Lower lobe of right lung (tissue), 2 donors: ENCODE measurements at regions not wholly inside any gene's neighbourhood (a gene's known extent, or its start where the extent isn't known, plus 50 kb on each side); places are given as distances from the start of the nearest gene placed in this dataset.
"Not testable (repeated sequence)": the region's sequence is repeated elsewhere in the genome, so short reads cannot be mapped to it uniquely, and the experiment has no call there.

Source experiments
- ATAC-seq, 2 donors: fragments of 200-7000 bp; cut with Tn5 transposase; one replicate each; pipeline ENCODE4 v1.9.1; 2020 to 2022; ENCODE audit warnings: mild to moderate bottlenecking in 2 of 2, moderate library complexity in 2 of 2
- DNase-seq: peaks from one replicate; pipeline ENCODE4 v3.0.0-alpha.2; 2020
- H3K27ac ChIP-seq: fragments of 200-600 bp; one replicate; pipeline ENCODE4 v1.8.0; 2022
- H3K27me3 ChIP-seq: fragments of 200-600 bp; one replicate; pipeline ENCODE4 v1.8.0; 2022; ENCODE audit warnings: low read depth
- H3K36me3 ChIP-seq: fragments of 200-600 bp; one replicate; pipeline ENCODE4 v1.8.0; 2022; ENCODE audit warnings: mild to moderate bottlenecking
- H3K4me1 ChIP-seq: fragments of 200-600 bp; one replicate; pipeline ENCODE4 v1.8.0; 2022
- H3K4me3 ChIP-seq: fragments of 200-600 bp; one replicate; pipeline ENCODE4 v1.8.0; 2022; ENCODE audit warnings: mild to moderate bottlenecking
- H3K9me3 ChIP-seq: fragments of 200-600 bp; one replicate; pipeline ENCODE4 v1.8.0; 2022
- intact Hi-C: fragments of 100-400 bp; cut with DNase I; formaldehyde crosslinking; loops from one replicate; pipeline ENCODE4 v1.11.0; 2022
- TF ChIP-seq, protein P1 (sequence below): fragments of 200-600 bp; IDR thresholded peaks from one replicate; pipeline ENCODE4 v1.8.0; 2022; ENCODE audit warnings: antibody characterized with exemption, mild to moderate bottlenecking
- donor health status: DM: no; HTN: yes; CAD: no; lungs with severe emphysema.

DNA sequence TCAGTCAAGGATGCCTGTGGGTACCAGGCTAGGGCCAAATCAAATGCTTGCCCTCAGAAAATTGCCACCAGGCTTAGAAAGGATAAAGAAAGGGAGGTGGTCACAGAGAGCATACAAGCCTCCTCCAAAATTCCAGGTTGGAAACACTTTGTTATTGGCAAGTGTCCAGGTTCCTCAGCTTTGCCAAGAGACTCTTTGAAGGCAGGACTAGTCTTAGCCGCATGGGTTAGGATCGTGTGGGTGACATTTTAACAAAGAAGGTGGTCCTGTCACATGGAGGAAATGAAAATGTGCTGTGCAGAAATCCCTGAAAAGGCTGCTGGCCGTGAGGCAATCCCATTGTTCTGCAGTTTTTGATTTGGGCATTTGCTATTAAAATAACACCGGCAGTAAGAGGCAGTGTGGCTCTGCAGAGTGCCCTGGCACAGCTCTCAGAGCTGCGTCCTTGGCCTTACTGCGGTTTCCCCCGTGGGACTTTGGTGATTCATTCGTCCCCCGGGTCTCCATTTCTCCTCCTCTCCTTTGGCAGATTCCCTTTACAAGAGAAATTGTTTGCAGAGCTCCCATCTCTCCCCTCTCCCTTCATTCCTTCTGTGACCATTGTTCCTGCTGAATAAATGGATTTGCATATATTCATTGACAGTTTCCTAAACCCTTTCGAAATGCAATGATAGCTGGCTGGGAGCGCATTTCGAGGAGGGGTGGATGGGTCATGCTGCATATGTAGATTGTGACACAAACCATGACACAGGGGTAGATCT is 187.3 kb downstream of the VAPA start:
- no peak overlapping the region for H3K4me3 ChIP-seq
- intact Hi-C loops, result no loop called here
- TF ChIP-seq, protein P1, sequence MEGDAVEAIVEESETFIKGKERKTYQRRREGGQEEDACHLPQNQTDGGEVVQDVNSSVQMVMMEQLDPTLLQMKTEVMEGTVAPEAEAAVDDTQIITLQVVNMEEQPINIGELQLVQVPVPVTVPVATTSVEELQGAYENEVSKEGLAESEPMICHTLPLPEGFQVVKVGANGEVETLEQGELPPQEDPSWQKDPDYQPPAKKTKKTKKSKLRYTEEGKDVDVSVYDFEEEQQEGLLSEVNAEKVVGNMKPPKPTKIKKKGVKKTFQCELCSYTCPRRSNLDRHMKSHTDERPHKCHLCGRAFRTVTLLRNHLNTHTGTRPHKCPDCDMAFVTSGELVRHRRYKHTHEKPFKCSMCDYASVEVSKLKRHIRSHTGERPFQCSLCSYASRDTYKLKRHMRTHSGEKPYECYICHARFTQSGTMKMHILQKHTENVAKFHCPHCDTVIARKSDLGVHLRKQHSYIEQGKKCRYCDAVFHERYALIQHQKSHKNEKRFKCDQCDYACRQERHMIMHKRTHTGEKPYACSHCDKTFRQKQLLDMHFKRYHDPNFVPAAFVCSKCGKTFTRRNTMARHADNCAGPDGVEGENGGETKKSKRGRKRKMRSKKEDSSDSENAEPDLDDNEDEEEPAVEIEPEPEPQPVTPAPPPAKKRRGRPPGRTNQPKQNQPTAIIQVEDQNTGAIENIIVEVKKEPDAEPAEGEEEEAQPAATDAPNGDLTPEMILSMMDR, result no peak
- H3K36me3 ChIP-seq, result no peaks in the 10 kb centered on the region
- H3K9me3 ChIP-seq, result no peaks in the 10 kb centered on the region
- ATAC-seq (no peak), DNase-seq (no peak)
- H3K27ac ChIP-seq, result no peak overlapping the region
- H3K27me3 ChIP-seq, result no peaks in the 10 kb centered on the region
- peaks cover 12% of the 10 kb centered on the region for H3K4me1 ChIP-seq

DNA sequence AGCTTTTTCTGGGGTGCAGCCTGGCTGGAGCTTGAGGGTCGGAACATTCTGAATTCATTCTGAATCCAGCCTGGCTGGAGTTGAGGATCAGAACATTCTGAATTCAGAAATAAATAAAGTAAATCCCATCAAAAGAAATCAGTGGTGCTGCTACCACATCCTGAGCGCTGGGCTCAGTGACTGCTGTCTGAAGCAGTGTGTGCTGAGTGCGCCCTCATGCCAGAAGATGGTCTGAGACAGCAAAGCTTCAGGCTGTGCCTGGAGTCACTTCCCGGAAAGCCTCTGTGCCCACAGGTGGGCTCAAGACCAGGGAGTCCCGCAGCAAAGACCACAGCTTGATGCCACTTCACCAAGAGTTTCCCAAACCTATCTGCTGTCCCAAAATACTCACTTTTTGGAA is 187.9 kb downstream of the VAPA start:
- intact Hi-C loops, result no loop called here
- no peaks in the 10 kb centered on the region for H3K9me3 ChIP-seq
- no peak for ATAC-seq

DNA sequence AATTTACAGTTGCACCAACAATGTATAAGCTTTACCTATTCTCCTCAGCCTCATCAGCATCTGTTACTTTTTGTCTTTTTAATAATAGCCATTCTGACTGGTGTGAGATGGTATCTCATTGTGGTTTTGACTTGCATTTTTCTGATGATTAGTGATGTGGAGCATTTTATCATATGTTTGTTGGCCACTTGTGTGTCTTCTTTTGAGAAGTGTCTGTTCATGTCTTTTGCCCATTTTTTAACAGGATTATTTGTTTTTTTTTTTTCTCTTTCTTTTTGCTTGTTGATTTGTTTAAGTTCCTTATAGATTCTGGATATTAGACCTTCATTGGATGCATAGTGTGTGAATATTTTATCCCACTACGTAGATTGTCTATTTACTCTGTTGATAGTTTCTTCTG is 191.3 kb downstream of the VAPA start:
- H3K36me3 ChIP-seq, H3K27me3 ChIP-seq, H3K27ac ChIP-seq, ATAC-seq, intact Hi-C loops, DNase-seq, H3K9me3 ChIP-seq, H3K4me3 ChIP-seq: not testable (repeated sequence)
- peaks cover 12% of the 10 kb centered on the region for H3K4me1 ChIP-seq

More for the DNA sequence above, 187.9 kb downstream of the VAPA start:
- Histone ChIP-seq H3K36me3 (no peaks in the 10 kb centered on the region), H3K27ac (no peak overlapping the region), H3K4me1 (peaks cover 12% of the 10 kb centered on the region), H3K27me3 (no peaks in the 10 kb centered on the region), H3K4me3 (no peak overlapping the region)
- TF ChIP-seq, protein P1, result no peak
- DNase-seq, result no peak

DNA sequence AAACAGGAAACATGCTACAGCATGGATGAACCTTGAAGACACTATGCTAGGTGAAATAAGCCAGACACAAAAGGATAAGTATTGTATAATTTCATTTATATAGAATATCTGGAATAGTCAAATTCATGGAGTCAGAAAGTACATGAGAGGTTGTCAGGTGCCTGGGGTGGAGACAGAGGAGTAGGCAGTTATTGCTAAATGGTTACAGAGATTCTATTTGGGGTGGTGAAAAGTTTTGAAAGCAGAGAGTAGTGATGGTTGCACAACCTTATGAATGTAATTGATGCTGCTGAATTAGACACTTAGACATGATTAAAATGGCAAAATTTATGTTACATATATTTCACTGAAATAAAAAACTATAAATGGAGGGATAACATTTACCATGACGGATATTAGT is 197.4 kb downstream of the VAPA start:
- no peak for DNase-seq

DNA sequence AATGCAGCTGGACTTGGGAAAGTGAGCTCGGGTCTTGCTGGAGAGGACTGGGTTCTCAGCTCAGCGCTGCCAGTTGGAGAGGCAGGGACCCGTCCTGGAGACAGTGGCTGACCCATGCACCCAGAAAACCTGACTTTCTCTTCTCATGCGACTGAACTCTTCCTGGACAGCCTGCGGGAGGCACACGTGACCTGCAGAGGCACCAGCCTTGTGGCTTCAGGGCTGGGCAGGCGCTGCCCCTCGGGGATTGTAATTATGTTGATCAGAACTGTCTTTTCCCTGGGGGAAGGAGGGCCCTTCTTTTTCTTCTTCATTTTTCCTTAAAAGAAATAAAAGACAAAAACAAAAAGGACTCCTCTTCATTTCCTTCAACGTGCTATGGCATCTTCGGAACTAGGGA is 198.1 kb downstream of the VAPA start:
- Histone ChIP-seq H3K27ac (no peak overlapping the region), H3K9me3 (no peaks in the 10 kb centered on the region), H3K36me3 (no peaks in the 10 kb centered on the region), H3K4me3 (no peak overlapping the region), H3K27me3 (no peaks in the 10 kb centered on the region), H3K4me1 (peaks cover 31% of the 10 kb centered on the region)
- intact Hi-C loops, result no loop called here
- DNase-seq (no peak), ATAC-seq (no peak)
- TF ChIP-seq, protein P1, result no peak

More for the DNA sequence above, 197.4 kb downstream of the VAPA start:
- Histone ChIP-seq H3K4me3 (no peak overlapping the region), H3K27me3 (no peaks in the 10 kb centered on the region), H3K9me3 (no peaks in the 10 kb centered on the region), H3K36me3 (no peaks in the 10 kb centered on the region), H3K27ac (no peak overlapping the region), H3K4me1 (peaks cover 31% of the 10 kb centered on the region)
- ATAC-seq, result no peak
- TF ChIP-seq, protein P1, result no peak
- intact Hi-C loops, result no loop called here
